ENCODE measurements at regions not wholly inside any gene's neighbourhood (a gene's known extent, or its start where the extent isn't known, plus 50 kb on each side); places are given as distances from the start of the nearest gene placed in this dataset.
A peak's percentile ranks its signal among the peaks of the same experiment; 100 is the strongest.

GRCh38 chr9:4435197-4435596 is 55.1 kb upstream of the SLC1A1 start:
- H3K9me2 ChIP-seq (replicated peaks; ENCODE audit: insufficient read depth), result no peaks in the 10 kb centered on the region
- TF ChIP-seq EZH2 (IDR thresholded peaks at IDR 0.05; ENCODE audit: borderline replicate concordance), result no peak
- H3K4me2 ChIP-seq, result no peak overlapping the region
- H3K36me3 ChIP-seq (replicated peaks; ENCODE audit: insufficient read depth, low read depth), result no peaks in the 10 kb centered on the region
- H3K4me3 ChIP-seq, result no peak overlapping the region
- H3K9me3 ChIP-seq (ENCODE audit: low read depth), result no peaks in the 10 kb centered on the region
- DNase-seq (ENCODE audit: low spot score), result peak; percentile 25
- no peaks in the 10 kb centered on the region for H4K20me1 ChIP-seq (ENCODE audit: insufficient read depth, poor library complexity, severe bottlenecking)
- 57% methylated on average over 4 of the region's 4 CpGs for whole genome bisulfite sequencing (ENCODE audit: low lambda C conversion rate, missing lambda C conversion rate)
- no peaks in the 10 kb centered on the region for H3K27me3 ChIP-seq
- H3K27ac ChIP-seq, result no peak overlapping the region
- no peaks in the 10 kb centered on the region for H3K79me2 ChIP-seq
- no peak overlapping the region for H2AFZ ChIP-seq
- H3K4me1 ChIP-seq (ENCODE audit: insufficient read depth), result peaks cover 13% of the 10 kb centered on the region

DNA sequence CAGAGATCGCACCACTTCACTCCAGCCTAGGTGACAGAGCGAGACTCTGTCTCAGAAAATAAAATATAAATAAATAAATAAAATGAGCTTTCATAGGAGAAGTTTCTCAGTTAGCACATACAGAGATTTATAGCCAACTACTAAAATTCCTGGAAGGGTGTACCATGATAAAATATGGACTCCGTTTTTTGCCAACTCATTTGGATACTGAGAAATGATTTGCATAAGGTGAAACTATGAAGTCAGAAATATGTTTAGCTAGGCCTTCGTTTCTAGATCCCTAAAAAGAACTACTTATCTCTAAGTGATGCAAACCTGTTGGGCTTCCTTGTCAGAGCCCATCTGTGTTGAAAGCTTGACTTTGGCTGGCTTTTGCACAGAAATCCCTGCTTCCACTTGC is 56.9 kb upstream of the SLC1A1 start:
- Histone ChIP-seq H3K4me1 (ENCODE audit: insufficient read depth) (peaks cover 13% of the 10 kb centered on the region), H3K9me3 (ENCODE audit: low read depth) (no peaks in the 10 kb centered on the region), H3K4me2 (no peak overlapping the region), H2AFZ (no peak overlapping the region), H3K4me3 (no peak overlapping the region), H3K27me3 (no peaks in the 10 kb centered on the region), H3K9me2 (replicated peaks; ENCODE audit: insufficient read depth) (no peaks in the 10 kb centered on the region), H3K36me3 (replicated peaks; ENCODE audit: insufficient read depth, low read depth) (no peaks in the 10 kb centered on the region), H4K20me1 (ENCODE audit: insufficient read depth, poor library complexity, severe bottlenecking) (no peaks in the 10 kb centered on the region), H3K27ac (no peak overlapping the region), H3K79me2 (no peaks in the 10 kb centered on the region)
- DNase-seq (ENCODE audit: low spot score), result no peak
- TF ChIP-seq EZH2 (IDR thresholded peaks at IDR 0.05; ENCODE audit: borderline replicate concordance) (no peak), EZH2phosphoT487 (IDR thresholded peaks at IDR 0.05; ENCODE audit: low read depth, severe bottlenecking, unreplicated experiment) (no peak)
- TF ChIP-seq, protein P1, sequence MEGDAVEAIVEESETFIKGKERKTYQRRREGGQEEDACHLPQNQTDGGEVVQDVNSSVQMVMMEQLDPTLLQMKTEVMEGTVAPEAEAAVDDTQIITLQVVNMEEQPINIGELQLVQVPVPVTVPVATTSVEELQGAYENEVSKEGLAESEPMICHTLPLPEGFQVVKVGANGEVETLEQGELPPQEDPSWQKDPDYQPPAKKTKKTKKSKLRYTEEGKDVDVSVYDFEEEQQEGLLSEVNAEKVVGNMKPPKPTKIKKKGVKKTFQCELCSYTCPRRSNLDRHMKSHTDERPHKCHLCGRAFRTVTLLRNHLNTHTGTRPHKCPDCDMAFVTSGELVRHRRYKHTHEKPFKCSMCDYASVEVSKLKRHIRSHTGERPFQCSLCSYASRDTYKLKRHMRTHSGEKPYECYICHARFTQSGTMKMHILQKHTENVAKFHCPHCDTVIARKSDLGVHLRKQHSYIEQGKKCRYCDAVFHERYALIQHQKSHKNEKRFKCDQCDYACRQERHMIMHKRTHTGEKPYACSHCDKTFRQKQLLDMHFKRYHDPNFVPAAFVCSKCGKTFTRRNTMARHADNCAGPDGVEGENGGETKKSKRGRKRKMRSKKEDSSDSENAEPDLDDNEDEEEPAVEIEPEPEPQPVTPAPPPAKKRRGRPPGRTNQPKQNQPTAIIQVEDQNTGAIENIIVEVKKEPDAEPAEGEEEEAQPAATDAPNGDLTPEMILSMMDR (IDR thresholded peaks at IDR 0.05; ENCODE audit: poor library complexity), result no peak
- WGBS (ENCODE audit: low lambda C conversion rate, missing lambda C conversion rate), result 82% methylated on average over 4 of the region's 4 CpGs

DNA sequence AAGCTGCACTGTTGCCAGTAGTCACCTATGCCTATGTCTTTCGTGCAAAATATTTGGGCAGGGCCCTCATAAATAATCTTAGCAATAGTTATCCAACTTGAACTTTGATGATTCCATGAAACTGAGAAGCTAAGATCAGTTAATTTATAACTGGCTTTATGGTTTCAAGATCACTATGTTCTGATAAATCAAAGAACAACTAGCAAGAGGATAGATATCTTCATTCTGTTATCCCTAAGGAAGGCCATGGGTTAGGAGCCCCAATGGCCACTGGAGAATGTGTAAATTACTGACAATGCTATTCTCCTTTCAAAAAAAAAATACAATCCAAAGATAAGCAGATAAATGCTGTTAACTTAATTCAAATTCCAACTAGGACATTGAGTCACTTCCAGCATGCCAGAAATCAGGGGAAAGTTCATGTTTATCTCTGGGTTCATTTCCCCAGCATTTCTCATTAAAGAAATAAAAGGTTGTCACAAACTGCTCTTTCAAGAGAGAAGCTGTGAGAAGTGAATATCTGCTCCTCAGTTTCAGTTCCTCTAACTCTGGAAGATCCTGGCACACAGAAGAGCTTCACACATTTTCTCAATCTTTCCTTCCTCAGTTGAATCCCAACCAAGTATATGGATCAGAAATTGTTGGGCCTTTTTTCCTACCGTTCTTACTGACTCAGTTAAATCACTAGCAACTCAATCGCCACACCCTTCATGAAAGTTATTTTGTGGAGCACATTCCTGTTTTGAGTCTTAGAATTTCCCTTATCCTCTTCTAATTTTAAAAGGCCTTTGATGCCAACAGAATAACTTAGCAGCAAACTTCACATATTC is 59.6 kb upstream of the SLC1A1 start:
- Histone ChIP-seq H3K4me3 (no peak overlapping the region), H3K4me1 (ENCODE audit: insufficient read depth) (peaks cover 16% of the 10 kb centered on the region), H3K36me3 (replicated peaks; ENCODE audit: insufficient read depth, low read depth) (no peaks in the 10 kb centered on the region), H3K79me2 (no peaks in the 10 kb centered on the region), H4K20me1 (ENCODE audit: insufficient read depth, poor library complexity, severe bottlenecking) (no peaks in the 10 kb centered on the region), H3K27me3 (no peaks in the 10 kb centered on the region), H2AFZ (no peak overlapping the region), H3K27ac (peak overlapping the region; percentile 62), H3K9me2 (replicated peaks; ENCODE audit: insufficient read depth) (no peaks in the 10 kb centered on the region), H3K4me2 (peak overlapping the region; percentile 8), H3K9me3 (ENCODE audit: low read depth) (no peaks in the 10 kb centered on the region)
- no peak for TF ChIP-seq EZH2 (IDR thresholded peaks at IDR 0.05; ENCODE audit: borderline replicate concordance)
- TF ChIP-seq, protein P1 (IDR thresholded peaks at IDR 0.05; ENCODE audit: poor library complexity), result no peak
- TF ChIP-seq EZH2phosphoT487 (IDR thresholded peaks at IDR 0.05; ENCODE audit: low read depth, severe bottlenecking, unreplicated experiment), result no peak
- 74% methylated on average over 3 of the region's 3 CpGs for WGBS (ENCODE audit: low lambda C conversion rate, missing lambda C conversion rate)
- no peak for DNase-seq (ENCODE audit: low spot score)

DNA sequence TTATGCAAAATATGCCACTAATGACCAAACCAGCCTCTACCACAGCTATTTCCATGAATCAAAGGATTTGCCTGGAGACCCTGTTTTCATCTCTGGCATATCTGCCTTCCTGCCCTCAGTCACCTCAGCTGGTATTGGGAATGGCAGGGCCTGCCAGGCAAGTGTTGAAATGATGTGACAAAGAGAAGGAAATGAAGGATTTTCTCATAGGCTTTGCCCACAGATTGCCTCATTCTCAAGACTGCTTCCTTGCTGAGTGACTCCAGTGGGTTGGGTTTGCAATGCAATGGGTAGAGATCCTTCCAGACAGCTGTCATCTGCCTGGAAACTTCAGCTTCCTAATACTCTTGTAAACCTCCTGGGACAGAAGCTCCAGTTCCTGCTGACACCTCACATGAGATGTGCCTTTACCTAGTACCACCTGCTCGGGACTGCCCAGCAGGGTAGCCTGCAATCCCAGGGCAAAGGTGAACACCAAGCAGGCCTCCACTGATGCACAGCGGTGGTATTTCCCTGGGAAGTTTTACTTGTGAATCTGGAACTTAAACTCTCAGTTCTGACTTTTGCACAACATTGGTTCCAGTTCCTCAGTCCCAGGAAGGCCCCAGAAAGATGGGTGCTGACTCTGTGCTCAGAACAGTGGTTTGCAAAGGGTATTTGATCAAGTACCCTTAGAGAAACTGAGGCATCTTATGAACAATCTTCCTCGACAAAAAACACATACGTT is 64.8 kb upstream of the SLC1A1 start:
- Histone ChIP-seq H2AFZ (no peak overlapping the region), H3K4me2 (no peak overlapping the region), H3K9me2 (replicated peaks; ENCODE audit: insufficient read depth) (no peaks in the 10 kb centered on the region), H3K27me3 (no peaks in the 10 kb centered on the region), H3K79me2 (no peaks in the 10 kb centered on the region), H3K9me3 (ENCODE audit: low read depth) (no peaks in the 10 kb centered on the region), H3K27ac (no peak overlapping the region), H4K20me1 (ENCODE audit: insufficient read depth, poor library complexity, severe bottlenecking) (no peaks in the 10 kb centered on the region), H3K36me3 (replicated peaks; ENCODE audit: insufficient read depth, low read depth) (no peaks in the 10 kb centered on the region), H3K4me3 (no peak overlapping the region), H3K4me1 (ENCODE audit: insufficient read depth) (peaks cover 27% of the 10 kb centered on the region)
- 92% methylated on average over 4 of the region's 4 CpGs for WGBS (ENCODE audit: low lambda C conversion rate, missing lambda C conversion rate)
- TF ChIP-seq, protein P1 (IDR thresholded peaks at IDR 0.05; ENCODE audit: poor library complexity), result no peak
- TF ChIP-seq EZH2 (IDR thresholded peaks at IDR 0.05; ENCODE audit: borderline replicate concordance), result no peak
- TF ChIP-seq EZH2phosphoT487 (IDR thresholded peaks at IDR 0.05; ENCODE audit: low read depth, severe bottlenecking, unreplicated experiment), result no peak
- peak; percentile 8 for DNase-seq (ENCODE audit: low spot score)
